ENCODE measurements at regions not wholly inside any gene's neighbourhood (a gene's known extent, or its start where the extent isn't known, plus 50 kb on each side); places are given as distances from the start of the nearest gene placed in this dataset.

DNA sequence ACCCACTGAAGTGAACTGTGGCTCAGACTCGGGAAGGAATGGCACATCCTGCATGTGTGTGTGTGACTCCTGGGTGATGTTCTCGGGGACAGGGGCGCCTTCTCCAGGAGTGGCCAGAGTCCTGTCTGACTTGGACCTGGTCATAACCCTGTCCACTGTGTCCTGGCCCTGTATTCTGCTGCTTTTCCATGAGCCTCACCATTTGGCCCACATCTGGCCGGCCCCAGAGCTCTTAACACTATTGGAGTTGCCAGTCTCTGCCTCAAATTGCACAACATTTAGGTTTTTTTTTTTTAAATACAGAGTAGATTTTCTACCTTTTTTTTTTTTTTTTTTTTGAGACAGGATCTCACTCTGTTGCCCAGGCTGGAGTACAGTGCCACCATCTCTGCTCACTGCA lies 278.3 kb upstream of the TUT7 start:
- TF ChIP-seq EZH2 (IDR thresholded peaks at IDR 0.05; ENCODE audit: low read depth) = no peak
- TF ChIP-seq, protein P1, sequence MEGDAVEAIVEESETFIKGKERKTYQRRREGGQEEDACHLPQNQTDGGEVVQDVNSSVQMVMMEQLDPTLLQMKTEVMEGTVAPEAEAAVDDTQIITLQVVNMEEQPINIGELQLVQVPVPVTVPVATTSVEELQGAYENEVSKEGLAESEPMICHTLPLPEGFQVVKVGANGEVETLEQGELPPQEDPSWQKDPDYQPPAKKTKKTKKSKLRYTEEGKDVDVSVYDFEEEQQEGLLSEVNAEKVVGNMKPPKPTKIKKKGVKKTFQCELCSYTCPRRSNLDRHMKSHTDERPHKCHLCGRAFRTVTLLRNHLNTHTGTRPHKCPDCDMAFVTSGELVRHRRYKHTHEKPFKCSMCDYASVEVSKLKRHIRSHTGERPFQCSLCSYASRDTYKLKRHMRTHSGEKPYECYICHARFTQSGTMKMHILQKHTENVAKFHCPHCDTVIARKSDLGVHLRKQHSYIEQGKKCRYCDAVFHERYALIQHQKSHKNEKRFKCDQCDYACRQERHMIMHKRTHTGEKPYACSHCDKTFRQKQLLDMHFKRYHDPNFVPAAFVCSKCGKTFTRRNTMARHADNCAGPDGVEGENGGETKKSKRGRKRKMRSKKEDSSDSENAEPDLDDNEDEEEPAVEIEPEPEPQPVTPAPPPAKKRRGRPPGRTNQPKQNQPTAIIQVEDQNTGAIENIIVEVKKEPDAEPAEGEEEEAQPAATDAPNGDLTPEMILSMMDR (conservative IDR thresholded peaks at IDR 0.05) = no peak

Measured in PC-9 (cell line).